GM23338 (cell line): ENCODE measurements at regions not wholly inside any gene's neighbourhood (a gene's known extent, or its start where the extent isn't known, plus 50 kb on each side); places are given as distances from the start of the nearest gene placed in this dataset.

Experiments
- CREB1 ChIP-seq: fragments of 250-450 bp; sonication (Bioruptor Pico); IDR thresholded peaks from 2 replicates; pipeline ENCODE4 v1.5.0; 2020; ENCODE audit warnings: low read depth, mild to moderate bottlenecking, moderate library complexity
- CTCF ChIP-seq, 2 experiments: fragments of 200-600 bp in 1 of 2; sonication (generic) in 1 of 2; conservative IDR thresholded peaks; 2 replicates each; pipeline versions ENCODE4 v1.5.1 to v1.6.1; 2016 to 2017; ENCODE audit warnings: antibody characterized with exemption in 2 of 2, low read depth in 2 of 2, mild to moderate bottlenecking in 2 of 2, moderate library complexity in 1 of 2
- ETS1 ChIP-seq: IDR thresholded peaks from 2 replicates; pipeline ENCODE4 v1.6.1; 2016; ENCODE audit warnings: antibody characterized with exemption
- EZH2 ChIP-seq: fragments of 200-600 bp; sonication (generic); IDR thresholded peaks from one replicate; pipeline ENCODE4 v1.8.0; 2017; ENCODE audit warnings: antibody characterized with exemption, mild to moderate bottlenecking, low read depth; ENCODE audit not compliant: unreplicated experiment
- EZH2phosphoT487 ChIP-seq: fragments of 200-600 bp; sonication (generic); IDR thresholded peaks from one replicate; pipeline ENCODE4 v1.8.1; 2018; ENCODE audit warnings: antibody characterized with exemption; ENCODE audit not compliant: unreplicated experiment
- JUNB ChIP-seq: IDR thresholded peaks from one replicate; pipeline ENCODE4 v1.6.1; 2016; ENCODE audit warnings: antibody characterized with exemption; ENCODE audit not compliant: unreplicated experiment
- NANOG ChIP-seq: IDR thresholded peaks from 2 replicates; pipeline ENCODE4 v1.6.1; 2016; ENCODE audit warnings: antibody characterized with exemption, borderline replicate concordance
- POLR2AphosphoS5 ChIP-seq: IDR thresholded peaks from 2 replicates; pipeline ENCODE4 v1.6.1; 2016; ENCODE audit warnings: antibody characterized with exemption, low read depth
- REST ChIP-seq: IDR thresholded peaks from one replicate; pipeline ENCODE4 v1.6.1; 2018; ENCODE audit warnings: antibody characterized with exemption; ENCODE audit not compliant: unreplicated experiment
- STAT1 ChIP-seq: IDR thresholded peaks from one replicate; pipeline ENCODE4 v1.6.1; 2016; ENCODE audit warnings: antibody characterized with exemption; ENCODE audit not compliant: unreplicated experiment
- ZNF114 ChIP-seq: fragments of 250-450 bp; sonication (Bioruptor Pico); IDR thresholded peaks from 2 replicates; pipeline ENCODE4 v1.5.0; 2020; ENCODE audit warnings: mild to moderate bottlenecking, moderate library complexity
- ZNF331 ChIP-seq: fragments of 250-450 bp; sonication (Bioruptor Pico); IDR thresholded peaks from 2 replicates; pipeline ENCODE4 v1.5.0; 2020; ENCODE audit warnings: low read depth, mild to moderate bottlenecking, moderate library complexity
- ZNF462 ChIP-seq: fragments of 250-450 bp; sonication (Bioruptor Pico); IDR thresholded peaks from 2 replicates; pipeline ENCODE4 v1.5.0; 2020; ENCODE audit warnings: mild to moderate bottlenecking, moderate library complexity

- TF ChIP-seq EZH2 (no peak), POLR2AphosphoS5 (no peak), CTCF (conservative IDR thresholded peaks at IDR 0.05; ENCODE audit: low read depth in 2 of 2) (no peak), EZH2phosphoT487 (no peak), CREB1 (CRISPR knock-in tag) (no peak), REST (no peak), STAT1 (no peak), JUNB (no peak), ZNF114 (CRISPR knock-in tag) (no peak), ETS1 (no peak), ZNF331 (CRISPR knock-in tag) (no peak), NANOG (no peak), ZNF462 (CRISPR knock-in tag) (no peak)
These were observed 352.9 kb upstream of the OR4E1 start for GRCh38 chr14:22026527-22026926.
